AG20443 (cell line): ENCODE measurements at regions not wholly inside any gene's neighbourhood (a gene's known extent, or its start where the extent isn't known, plus 50 kb on each side); places are given as distances from the start of the nearest gene placed in this dataset.

Experiments used
- DNase-seq: peaks from one replicate; pipeline ENCODE4 v3.0.0; 2012; ENCODE audit warnings: low spot score, mixed read lengths

- peak; percentile 69 for DNase-seq
Measured at GRCh38 chr11:103624708-103625623, 411.5 kb upstream of the DDI1 start.

DNA sequence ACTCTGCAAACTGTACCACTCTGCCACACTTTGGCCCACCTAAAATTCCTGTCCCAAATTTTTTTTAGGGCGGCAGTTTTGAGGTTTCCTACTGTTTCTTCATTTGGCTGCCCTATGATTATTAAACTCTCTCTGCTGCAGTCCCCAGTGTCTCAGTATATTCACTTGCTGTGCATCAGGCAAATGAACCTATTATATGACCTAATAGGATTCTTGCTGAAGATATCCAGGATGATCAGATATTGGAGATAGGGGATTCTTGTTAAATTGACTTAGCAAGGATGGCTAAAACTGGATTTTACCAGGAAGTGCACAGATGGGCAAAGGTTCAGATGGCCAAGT, 410.8 kb upstream of the DDI1 start:
- DNase-seq, result no peak

- DNase-seq, result no peak
Measured at GRCh38 chr11:103628121-103628520, 408.3 kb upstream of the DDI1 start.

DNA sequence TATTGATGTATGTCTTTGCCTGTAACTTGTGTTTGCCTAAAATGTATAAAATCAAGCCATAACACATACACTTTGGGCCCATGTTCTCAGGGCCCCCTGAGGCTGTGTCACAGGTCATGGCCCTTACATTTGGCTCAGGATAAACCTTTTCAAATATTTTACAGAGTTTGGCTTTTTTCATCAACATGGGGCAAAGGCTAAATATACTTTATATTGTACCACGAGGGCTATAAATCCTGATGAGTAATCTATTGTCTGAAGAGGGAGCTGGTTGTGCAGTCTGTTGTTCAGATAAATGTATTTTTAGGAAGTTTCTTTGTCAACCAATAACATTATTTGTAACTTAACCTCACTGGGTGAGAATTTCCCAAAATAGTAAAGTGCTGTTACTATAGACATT, 404.6 kb upstream of the DDI1 start:
- DNase-seq, result no peak

GRCh38 chr11:103633068-103633788, 403.2 kb upstream of the DDI1 start:
- peak; percentile 67 for DNase-seq

GRCh38 chr11:103633819-103634590, 402.4 kb upstream of the DDI1 start:
- DNase-seq, result no peak

GRCh38 chr11:103636232-103636631, 400.2 kb upstream of the DDI1 start:
- DNase-seq, result no peak

DNA sequence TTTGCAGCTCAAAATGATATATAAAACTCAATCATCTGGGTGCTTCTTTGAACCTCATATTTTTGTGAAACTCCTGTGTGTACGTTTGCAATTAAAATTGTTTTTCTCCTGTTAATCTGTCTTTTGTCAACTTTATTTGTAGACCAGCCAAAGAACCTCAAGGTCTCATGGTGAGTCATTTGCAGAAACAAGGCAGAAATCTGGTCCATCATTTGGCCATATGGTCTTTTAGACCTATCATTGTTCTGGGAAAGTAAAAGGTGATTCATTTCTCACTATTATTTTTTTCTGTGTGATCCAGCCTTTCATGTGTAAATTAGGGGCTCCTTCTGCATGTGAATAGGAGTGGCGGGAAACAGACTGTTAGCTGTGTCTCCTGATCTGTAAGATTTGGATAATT, 399.1 kb upstream of the DDI1 start:
- no peak for DNase-seq

DNA sequence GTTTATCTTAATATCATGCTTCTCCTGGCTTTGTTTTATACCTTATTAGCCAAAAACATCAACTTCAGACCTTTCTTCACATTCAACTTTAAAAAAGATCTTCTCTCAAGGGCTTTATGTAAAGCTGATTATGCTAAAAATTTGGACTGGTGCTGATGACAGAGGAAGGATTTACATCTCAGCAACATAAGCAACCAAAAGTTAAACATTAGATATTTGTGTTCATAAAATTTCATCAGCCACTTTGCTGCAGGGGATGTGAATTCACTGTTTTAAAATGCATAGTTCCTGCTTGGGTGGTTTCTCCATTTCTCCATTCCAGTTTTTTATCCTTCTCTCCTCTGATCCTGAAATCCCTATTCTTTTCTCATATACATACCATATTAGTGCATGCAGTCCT, 398.6 kb upstream of the DDI1 start:
- no peak for DNase-seq

- DNase-seq, result no peak
Measured at GRCh38 chr11:103644676-103645075, 391.8 kb upstream of the DDI1 start.

- no peak for DNase-seq
Measured at GRCh38 chr11:103648054-103648453, 388.4 kb upstream of the DDI1 start.

DNA sequence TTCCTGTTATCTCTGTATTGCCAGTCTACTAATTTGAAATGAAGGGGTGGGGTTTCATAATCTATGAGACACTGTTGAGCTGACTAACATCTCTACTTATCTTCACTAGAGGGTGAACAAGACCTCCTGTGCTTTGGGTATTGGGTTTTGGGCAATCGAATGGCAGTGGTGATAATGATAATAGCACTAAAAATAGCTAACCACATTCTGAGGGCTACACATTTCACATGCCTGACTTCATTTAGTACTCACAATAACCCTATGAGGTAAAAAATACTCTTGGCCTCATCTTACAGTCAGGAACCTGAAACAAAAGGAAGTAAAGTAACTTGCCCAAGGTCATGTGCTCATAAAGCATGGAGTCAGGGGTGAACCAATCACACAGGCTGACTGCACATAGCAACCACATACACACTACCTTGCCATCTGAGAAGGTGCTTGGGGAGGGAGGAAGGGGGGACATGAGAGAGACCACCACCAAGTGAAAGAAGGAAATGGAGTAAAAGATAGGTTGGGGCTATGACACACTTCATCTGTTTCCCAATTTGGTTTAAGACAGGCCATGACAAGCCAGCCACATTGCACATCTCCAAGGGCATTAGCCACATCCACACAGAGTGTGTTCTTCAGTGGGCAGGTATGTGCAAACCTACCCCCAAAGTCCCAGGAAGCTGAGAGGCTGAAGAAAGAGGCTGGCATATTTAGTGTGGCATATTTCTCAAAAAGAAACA, 387.6 kb upstream of the DDI1 start:
- DNase-seq, result peak; percentile 19

DNA sequence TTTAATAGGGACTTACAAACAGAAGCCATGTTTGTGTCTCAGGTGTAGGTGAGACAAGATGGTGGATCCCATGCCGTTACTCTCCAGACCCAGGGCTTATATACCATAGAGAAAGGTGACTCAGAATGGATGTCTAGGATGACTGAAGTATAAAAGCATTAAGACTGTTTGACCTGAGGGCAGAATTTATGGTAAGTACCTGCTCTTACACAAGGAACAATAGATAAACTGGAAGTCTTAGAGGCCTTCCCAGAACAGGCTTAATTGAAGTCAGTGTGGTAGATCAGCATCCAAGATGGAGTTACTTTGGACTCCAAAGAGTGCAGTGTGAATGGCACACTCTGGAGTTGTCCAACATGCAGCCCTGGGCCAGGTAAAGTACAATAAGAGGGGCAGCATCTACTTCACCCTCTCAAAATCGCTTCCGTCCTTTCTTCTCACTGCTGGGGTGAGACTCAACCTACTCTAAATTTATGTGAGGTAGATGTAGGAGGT, 387.0 kb upstream of the DDI1 start:
- no peak for DNase-seq

DNA sequence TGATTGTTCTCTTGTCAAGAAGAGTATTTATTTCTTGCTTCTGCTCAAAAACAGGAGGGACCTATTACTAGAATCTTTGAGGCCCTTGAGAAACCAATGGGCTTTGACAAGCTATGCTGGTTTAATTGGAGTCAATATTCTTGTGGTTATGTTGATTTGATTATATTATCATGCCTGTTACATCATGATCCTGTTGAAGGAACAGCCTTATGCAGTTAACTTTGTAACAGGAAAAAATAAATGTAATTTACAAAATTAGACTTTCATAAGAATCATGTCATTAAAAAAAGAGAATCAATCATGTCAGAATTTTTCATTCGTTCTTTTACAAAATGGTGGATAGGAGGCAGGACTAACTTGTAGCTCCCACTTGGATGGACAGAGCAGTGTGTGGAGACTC, 386.1 kb upstream of the DDI1 start:
- DNase-seq, result no peak

DNA sequence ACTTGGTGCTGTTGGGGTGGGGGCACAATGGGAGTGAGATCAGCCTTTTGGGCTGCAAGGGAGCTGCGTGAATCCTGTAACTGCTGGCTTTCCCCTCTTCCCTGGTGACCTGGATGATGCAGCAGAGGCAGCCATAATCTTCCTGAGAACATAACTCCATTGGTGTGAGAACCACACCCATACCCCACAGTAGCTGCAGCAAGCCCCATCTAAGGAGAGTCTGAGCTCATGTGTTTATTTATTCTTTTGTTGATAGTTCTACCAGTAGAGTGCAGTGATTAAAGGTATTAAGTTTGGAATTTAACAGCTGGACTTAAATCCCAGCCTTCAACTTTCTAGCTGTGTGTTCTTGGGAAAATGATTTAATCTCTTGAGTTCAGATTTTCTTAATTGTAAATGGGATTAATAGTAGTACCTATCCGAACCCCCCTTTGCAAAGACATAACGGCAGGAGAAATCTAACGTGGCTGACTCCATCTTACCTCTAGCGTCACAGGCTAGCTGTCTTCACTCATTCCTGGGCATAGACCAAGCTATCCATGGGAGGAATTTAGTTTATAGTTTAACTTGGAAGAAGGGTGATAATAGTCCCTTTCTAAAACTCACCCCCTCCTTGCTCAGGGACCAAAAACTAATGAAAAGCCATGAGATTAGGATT, 385.0 kb upstream of the DDI1 start:
- DNase-seq, result no peak

DNA sequence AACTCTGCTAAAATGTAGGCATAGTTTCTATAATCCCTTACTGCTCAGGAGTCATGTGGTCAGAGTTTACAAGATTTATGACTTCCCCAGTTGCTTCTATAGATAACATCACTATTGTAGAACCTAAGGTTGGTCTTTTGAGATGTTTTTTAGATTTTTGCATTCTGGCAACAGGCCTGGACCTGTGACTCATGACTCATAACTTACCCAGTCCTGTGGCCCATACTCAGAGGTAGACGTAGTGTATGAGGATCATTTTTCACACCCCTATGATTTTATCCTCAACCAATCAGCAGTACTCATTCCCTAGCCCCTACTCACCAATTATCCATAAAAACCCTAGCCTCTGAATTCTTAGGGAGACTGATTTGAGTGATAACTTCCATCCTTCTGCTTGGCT, 384.4 kb upstream of the DDI1 start:
- DNase-seq, result no peak

GRCh38 chr11:103656382-103656781, 380.1 kb upstream of the DDI1 start:
- no peak for DNase-seq

DNA sequence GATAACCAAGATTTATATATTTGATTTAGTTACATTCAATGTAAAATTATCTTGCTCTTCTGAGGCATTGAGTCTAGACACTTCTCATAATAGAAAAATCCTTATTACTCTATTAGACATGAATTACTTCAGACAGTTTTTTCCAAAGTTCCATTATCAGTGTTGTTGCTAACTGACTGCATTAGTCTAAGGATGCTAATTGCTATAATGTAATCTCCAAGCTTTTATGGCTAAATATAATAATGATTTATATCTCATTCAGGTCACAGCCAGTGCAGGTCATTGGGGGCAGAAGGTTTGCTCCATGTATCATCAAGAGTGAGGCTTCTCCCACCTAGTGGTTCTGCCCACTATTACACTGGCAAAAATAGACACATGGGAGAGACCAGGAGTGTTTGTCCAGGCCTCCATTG, 377.2 kb upstream of the DDI1 start:
- peak; percentile 37 for DNase-seq

DNA sequence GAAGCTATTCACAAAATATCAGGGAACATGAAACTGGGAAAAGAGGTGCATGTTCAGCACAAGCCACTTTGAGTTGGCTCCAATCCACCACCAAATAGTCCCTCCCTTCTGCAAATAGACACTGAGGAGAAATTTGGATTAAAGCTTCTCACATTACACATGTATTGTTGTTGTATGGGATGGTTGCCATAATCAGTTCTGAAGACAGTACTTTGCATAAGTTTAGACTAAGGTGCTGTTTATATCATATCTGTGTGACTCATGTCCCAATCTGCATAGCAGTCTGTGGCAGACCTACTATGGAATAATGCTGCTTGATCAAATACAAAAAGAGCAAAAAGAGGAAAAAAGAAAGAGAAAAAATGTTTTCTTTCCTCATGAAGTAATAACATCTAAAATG, 376.7 kb upstream of the DDI1 start:
- no peak for DNase-seq

DNA sequence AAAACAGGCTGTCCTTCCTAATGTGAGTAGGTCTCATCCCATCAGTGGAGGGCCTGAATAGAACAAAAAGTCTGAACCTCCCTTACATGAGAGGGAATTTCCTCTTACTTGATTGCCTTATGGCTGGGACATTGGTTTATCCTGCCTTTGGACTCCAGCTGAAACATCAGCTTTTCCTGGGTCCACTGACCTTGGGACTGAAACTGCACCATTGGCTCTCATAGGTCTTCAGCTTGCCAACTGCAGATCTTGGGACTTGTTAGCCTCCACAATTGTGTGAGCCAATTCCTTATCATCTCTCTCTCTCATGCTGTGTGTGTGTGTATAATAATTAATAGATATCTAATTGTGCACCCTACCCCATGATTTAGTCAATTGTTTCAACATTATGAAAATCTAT, 375.3 kb upstream of the DDI1 start:
- no peak for DNase-seq

DNA sequence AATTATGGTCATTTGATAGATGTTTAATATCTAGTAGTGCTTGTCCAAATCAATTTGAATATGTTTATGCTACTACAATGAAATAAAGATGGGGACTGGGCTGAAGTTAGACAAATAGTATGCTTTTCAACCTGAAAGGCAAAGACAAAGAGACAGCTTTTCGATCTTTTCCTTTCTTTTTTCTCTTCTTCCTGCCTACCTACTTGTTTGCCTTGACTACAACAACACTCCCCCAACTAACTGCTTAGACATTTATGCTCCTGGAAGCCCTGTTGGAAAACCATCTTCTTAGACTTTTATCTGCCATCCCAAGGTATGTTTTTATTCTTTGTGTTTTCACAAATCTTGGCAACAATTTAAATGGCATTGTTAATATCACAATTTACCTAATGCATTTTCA, 374.4 kb upstream of the DDI1 start:
- no peak for DNase-seq
